GM12864 (cell line): ENCODE measurements at regions not wholly inside any gene's neighbourhood (a gene's known extent, or its start where the extent isn't known, plus 50 kb on each side); places are given as distances from the start of the nearest gene placed in this dataset.
"Not testable (repeated sequence)": the region's sequence is repeated elsewhere in the genome, so short reads cannot be mapped to it uniquely, and the experiment has no call there.

Experiments
- DNase-seq: peaks from one replicate; pipeline ENCODE4 v3.0.0-alpha.2; 2011; ENCODE audit warnings: low read depth
- H3K4me3 ChIP-seq: 2 replicates; pipeline ENCODE4 v1.5.1; 2011; ENCODE audit warnings: mild to moderate bottlenecking, low read depth, low read length, control low read depth
- TF ChIP-seq, protein P1 (sequence below): IDR thresholded peaks from 2 replicates; pipeline ENCODE4 v1.5.1; 2011; ENCODE audit warnings: low read depth, mild to moderate bottlenecking, moderate library complexity, low read length, control low read depth, inconsistent platforms; ENCODE audit errors: missing control alignments

DNA sequence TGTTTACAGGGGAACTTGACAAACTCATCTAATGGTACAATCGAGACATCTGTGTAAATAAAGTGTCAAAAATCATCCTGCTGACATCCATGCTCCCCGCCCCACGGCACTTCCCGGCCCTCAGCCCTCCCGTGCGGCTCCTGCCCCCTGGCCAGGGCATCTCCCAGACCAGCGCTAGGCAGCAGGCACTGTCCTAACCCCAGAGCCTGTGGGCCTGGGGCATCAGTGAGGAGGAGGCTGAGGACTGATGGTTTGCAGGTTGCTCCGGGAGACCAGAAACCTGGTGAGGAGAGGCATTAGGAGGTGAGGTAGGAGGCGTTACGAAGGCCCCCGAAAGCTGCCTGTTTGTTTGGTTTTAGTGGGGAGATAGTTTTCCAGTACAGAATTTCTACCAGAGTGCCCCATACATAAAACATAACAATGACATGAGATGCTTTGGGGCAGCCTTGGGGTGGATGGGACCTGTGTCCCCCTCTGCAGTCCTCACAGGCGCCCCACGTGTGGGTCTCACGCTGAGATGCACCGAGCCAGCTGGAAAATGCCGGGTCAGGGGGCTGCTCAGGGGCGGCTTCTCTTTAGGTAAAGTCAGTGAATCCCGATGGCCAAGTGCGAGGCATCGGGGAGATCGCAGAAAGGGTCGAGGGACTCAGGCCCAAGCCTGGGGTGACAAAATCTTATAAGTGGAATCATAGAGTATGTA, 114.2 kb downstream of the RTP5 start:
- TF ChIP-seq, protein P1, sequence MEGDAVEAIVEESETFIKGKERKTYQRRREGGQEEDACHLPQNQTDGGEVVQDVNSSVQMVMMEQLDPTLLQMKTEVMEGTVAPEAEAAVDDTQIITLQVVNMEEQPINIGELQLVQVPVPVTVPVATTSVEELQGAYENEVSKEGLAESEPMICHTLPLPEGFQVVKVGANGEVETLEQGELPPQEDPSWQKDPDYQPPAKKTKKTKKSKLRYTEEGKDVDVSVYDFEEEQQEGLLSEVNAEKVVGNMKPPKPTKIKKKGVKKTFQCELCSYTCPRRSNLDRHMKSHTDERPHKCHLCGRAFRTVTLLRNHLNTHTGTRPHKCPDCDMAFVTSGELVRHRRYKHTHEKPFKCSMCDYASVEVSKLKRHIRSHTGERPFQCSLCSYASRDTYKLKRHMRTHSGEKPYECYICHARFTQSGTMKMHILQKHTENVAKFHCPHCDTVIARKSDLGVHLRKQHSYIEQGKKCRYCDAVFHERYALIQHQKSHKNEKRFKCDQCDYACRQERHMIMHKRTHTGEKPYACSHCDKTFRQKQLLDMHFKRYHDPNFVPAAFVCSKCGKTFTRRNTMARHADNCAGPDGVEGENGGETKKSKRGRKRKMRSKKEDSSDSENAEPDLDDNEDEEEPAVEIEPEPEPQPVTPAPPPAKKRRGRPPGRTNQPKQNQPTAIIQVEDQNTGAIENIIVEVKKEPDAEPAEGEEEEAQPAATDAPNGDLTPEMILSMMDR, result no peak
- H3K4me3 ChIP-seq, result no peak overlapping the region
- DNase-seq, result no peak

DNA sequence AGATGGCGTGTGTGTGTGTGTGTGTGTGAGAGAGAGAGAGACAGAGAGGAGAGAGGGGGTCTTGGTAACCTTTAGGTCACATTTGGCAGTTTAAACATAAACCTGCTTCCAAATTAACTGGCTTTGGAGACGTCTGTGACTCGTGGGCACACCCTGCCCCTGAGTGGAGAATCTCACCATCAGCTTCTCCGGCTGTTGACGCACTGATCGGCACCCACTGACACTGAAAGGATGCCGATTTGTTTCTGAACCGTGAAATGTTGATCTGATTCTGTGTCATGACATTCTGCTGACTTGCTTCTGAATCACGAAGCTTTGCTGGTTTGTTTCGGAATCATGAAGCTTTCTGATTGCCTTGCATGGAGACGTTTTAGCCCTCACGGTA, 114.7 kb downstream of the RTP5 start:
- TF ChIP-seq, protein P1, result no peak
- H3K4me3 ChIP-seq, result no peak overlapping the region
- no peak for DNase-seq

DNA sequence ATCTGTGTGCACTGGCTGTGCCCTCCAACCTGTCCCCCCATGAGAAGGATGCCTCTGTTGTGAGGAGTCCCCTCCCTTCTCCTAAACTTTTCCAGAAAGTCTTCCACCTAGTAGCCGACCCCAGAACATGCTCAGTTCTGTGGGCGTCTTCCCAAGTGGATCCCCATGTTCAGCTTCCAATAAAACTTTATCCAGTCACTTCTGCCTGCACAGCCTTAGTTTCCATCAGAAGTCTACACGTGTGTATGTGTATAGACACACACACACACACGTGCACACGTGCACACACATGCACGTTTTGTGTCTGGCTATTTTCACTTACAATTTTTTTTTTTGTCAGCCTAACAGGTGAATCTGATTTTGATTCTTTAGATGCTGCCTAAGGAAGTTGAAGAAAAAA, 115.1 kb downstream of the RTP5 start:
- no peak overlapping the region for H3K4me3 ChIP-seq
- DNase-seq, result no peak
- TF ChIP-seq, protein P1, result no peak

DNA sequence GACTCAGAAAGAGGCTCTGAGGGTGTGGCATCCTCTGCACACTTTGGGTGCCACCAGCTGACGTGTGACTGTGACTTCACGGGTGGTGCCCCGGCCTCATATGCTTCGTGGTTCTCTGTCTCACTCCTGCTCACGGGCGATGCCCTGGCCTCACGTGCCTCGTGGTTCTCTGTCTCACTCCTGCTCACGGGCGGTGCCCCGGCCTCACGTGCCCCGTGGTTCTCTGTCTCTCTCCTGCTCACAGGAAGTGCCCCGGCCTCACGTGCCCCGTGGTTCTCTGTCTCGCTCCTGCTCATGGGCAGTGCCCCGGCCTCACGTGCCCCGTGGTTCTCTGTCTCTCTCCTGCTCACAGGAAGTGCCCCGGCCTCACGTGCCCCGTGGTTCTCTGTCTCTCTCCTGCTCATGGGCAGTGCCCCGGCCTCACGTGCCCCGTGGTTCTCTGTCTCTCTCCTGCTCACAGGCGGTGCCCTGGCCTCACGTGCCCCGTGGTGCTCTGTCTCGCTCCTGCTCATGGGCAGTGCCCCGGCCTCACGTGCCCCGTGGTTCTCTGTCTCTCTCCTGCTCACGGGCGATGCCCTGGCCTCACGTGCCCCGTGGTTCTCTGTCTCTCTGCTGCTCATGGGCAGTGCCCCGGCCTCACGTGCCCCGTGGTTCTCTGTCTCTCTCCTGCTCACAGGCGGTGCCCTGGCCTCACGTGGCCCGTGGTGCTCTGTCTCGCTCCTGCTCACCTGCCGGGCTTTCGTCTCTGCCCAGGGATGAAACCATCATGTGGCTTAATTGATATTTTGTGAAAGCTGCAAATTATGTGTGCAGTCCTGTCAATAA, 115.8 kb downstream of the RTP5 start:
- H3K4me3 ChIP-seq, DNase-seq: not testable (repeated sequence)

DNA sequence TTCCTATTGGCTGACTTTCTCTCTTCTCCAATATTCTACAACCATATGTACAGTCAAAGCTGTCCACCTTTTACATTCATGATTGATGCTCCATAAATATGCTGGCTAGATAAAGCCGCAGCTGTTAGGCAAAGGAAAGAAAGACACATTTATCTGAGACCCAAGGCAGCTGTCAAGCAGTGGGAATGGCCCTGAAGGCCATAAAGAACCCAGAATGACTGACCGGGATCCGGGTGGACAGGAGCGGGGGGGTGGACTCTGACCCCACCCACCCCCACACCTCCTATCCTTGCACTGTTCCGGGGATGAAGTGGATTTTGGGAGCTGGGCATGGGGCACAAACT, 116.4 kb downstream of the RTP5 start:
- no peak overlapping the region for H3K4me3 ChIP-seq
- TF ChIP-seq, protein P1, result no peak
- no peak for DNase-seq

DNA sequence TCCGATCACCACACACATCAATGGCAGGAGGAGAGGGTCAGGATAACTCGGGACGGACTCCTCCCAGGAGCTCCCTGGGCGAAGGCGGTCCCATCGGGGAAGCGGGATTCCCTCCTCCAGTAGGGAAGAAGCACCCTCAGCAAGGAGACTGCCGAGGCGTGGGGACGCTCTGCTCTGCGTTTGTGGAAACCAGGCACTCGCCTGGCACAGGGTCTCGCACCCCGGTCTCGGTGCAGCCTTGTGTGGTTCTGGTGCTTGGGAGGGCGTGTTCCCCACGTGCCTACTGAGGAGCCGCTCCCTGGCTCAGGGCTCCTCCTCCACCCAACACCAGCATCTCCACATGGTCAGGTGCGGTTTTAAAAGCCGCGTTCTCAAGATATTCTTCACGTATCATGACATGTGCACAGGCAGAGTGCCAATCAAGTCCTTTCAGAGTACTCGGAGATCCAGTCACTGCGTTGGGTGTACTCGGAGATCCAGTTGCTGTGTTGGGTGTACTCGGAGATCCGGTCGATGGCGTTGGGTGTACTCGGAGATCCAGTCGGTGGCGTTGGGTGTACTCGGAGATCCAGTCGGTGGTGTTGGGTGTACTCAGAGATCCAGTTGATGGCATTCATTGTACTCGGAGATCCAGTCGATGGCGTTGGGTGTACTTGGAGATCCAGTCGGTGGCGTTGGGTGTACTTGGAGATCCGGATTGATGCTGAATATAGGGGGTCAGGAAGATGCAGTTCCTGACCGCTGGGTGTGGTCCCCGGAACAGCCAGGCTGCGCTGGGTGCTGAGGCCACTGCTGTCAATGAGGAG, 117.5 kb downstream of the RTP5 start:
- DNase-seq, result no peak
- H3K4me3 ChIP-seq, result no peak overlapping the region
- TF ChIP-seq, protein P1, result no peak

DNA sequence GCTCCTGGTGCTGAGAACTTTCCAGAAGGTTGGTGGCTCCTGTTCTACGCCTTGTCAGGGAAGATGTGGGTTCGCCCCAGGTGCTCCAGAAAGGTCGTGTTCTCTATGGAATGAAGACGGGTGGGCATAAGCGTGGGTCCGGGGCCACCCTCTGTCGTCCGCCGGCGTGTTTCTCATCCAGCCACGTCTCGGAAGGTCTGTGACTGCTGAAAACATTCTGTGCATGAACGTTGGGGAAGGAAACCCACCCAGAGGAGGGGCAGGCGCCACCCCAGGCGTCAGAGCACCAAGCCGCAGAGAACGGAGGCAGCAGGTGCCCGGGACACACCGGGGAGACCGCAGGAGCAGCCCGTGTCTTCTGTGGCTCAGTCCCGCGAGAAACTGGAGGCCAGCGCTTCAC, 118.2 kb downstream of the RTP5 start:
- TF ChIP-seq, protein P1, result no peak
- no peak for DNase-seq

More for the DNA sequence above, 118.2 kb downstream of the RTP5 start:
- H3K4me3 ChIP-seq, result no peak overlapping the region
